Fibroblast of mammary gland (primary cell): ENCODE measurements at regions not wholly inside any gene's neighbourhood (a gene's known extent, or its start where the extent isn't known, plus 50 kb on each side); places are given as distances from the start of the nearest gene placed in this dataset.
A peak's percentile ranks its signal among the peaks of the same experiment; 100 is the strongest.

ENCODE experiments used
- DNase-seq: peaks from one replicate; pipeline ENCODE4 v3.0.0-alpha.2; 2010; ENCODE audit warnings: low read depth
- H3K4me3 ChIP-seq: 2 replicates; pipeline ENCODE4 v1.5.1; 2011; ENCODE audit warnings: low read depth, mild to moderate bottlenecking, low read length, moderate library complexity; ENCODE audit not compliant: control insufficient read depth
- TF ChIP-seq, protein P1 (sequence below): conservative IDR thresholded peaks from 2 replicates; pipeline ENCODE4 v1.5.1; 2011; ENCODE audit warnings: low read depth, low read length, inconsistent platforms; ENCODE audit not compliant: control insufficient read depth, insufficient read depth

DNA sequence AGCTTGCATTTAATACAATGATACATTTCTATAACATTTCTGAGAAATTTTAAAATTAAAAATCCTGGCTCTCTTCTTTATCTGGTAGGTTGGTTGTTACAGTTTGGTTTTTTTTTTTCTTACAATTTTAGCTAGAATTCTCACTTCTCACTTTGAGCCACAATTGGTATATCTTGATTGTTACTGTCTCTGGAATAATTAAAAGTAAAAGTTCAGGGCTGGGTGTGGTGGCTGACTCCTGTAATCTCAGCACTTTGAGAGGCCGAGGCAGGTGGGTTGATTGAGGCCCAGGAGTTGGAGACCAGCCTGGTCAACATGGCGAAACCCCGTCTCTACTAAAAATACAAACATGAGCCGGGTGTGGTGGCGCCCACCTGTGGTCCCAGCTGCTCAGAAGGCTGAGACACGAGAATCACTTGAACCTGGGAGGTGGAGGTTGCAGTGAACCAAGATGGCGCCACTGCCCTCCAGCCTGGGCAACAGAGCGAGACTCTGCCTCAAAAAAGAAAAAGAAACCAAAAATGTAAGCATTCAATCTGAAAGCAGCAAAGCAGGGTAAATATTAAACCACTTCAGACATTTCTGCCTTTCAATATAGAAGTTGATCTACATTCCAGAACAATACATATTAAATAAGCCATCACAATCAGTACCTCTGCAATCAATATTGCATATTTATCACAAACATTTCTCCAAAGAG is 88.6 kb upstream of the PFKP start:
- TF ChIP-seq, protein P1, sequence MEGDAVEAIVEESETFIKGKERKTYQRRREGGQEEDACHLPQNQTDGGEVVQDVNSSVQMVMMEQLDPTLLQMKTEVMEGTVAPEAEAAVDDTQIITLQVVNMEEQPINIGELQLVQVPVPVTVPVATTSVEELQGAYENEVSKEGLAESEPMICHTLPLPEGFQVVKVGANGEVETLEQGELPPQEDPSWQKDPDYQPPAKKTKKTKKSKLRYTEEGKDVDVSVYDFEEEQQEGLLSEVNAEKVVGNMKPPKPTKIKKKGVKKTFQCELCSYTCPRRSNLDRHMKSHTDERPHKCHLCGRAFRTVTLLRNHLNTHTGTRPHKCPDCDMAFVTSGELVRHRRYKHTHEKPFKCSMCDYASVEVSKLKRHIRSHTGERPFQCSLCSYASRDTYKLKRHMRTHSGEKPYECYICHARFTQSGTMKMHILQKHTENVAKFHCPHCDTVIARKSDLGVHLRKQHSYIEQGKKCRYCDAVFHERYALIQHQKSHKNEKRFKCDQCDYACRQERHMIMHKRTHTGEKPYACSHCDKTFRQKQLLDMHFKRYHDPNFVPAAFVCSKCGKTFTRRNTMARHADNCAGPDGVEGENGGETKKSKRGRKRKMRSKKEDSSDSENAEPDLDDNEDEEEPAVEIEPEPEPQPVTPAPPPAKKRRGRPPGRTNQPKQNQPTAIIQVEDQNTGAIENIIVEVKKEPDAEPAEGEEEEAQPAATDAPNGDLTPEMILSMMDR, result no peak
- H3K4me3 ChIP-seq, result no peak overlapping the region
- DNase-seq, result no peak

DNA sequence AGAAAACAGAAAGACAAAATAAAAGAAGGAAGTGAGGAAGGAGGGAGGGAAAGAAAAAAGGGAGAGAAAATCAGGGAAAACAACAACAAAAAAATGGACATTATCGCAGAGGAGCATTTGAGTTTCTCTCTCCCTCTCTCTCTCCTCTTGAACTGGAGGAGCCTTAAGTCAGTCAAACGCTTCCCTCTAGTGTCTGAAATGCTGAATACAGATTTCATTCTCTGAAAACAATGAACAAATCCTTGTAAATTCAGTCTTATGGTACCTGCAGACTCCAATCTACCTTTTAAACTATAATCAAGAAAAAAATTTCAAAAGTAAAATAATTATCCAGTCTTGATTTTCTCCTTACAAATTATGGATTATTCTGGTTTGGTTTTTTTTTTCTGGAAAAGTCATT is 89.2 kb upstream of the PFKP start:
- TF ChIP-seq, protein P1, result peak; percentile 65
- no peak overlapping the region for H3K4me3 ChIP-seq
- DNase-seq, result peak; percentile 72

DNA sequence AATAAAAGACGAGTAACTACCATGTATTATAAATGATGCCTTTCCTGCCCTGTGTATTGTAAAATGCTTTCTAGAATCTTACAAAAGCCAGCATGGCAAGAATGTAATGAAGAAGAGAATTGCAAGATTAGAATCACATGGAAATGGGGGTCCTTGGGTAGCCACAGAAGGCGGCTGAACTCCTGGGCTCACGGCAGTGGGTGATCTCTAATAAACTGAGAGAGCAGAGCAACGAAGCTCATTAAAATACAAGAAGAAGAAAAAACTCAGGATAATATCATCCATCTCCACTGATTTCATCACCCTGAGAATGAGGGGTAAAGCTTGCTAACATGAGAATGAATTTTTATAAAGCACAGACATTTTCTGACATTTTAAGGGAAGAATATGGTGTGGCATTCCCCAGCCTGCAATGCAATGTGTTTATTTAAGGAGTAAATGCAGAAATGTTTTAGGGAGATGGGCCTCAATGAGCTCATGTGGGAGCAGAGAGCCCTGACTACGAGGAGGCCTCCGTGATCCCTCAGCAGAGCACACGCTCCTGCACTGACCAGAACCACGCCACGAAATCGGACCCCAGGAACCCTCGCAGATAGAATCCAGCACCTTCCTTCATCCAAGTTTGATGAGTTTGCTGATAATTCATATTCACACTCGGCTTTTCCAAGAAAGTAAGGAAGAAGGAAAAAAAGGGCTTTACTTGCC is 92.7 kb upstream of the PFKP start:
- H3K4me3 ChIP-seq, result no peak overlapping the region
- DNase-seq, result no peak
- TF ChIP-seq, protein P1, result no peak

- H3K4me3 ChIP-seq, result no peak overlapping the region
- no peak for DNase-seq
- TF ChIP-seq, protein P1, result no peak
These were observed 93.3 kb upstream of the PFKP start for GRCh38 chr10:2974083-2974482.

DNA sequence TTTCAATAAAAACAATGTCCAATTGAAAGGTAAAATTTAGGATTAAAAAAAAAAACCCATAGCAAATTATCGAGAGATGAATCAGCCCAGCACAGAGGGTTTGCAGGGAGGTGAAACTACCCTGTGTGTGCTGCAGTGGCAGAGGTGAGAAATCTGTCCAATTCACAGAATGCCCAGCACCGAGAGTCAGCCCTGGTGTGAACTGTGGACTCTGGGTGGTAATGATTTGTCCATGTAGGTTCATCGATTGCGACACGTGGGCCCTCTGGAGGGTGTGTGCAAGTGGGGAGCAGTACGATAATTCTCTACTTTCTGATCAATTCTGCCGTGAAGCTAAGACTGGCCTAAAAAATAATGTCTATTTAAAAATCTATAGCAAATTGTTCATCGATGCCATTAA is 94.5 kb upstream of the PFKP start:
- TF ChIP-seq, protein P1, result no peak
- H3K4me3 ChIP-seq, result no peak overlapping the region
- no peak for DNase-seq

DNA sequence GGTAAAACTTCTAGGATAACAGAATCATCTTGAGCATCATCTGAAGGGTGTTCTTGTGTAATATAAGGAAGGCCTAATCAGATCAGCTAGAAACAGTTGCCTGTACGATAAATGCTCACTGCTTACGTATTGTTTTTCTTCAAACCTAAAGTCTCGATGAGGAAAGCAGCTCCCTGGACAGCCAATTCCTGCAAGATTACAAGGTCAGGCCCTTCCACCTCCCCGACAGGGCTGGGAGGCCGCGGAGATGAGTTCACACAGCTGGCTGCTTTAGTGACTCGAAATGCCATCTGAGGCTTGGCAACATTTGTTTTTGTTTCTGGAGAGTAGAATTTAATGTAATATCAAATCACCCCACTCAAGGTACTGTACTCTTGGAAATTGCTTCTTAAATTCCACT is 95.1 kb upstream of the PFKP start:
- no peak overlapping the region for H3K4me3 ChIP-seq
- TF ChIP-seq, protein P1, result no peak
- no peak for DNase-seq
